HUES48 (cell line): ENCODE measurements at regions not wholly inside any gene's neighbourhood (a gene's known extent, or its start where the extent isn't known, plus 50 kb on each side); places are given as distances from the start of the nearest gene placed in this dataset.

Source experiments
- H3K27ac ChIP-seq: one replicate; pipeline ENCODE4 v1.7.0; 2013; ENCODE audit warnings: low read depth, low read length, inconsistent platforms
- H3K27me3 ChIP-seq: 2 replicates; pipeline ENCODE4 v1.6.1; 2013; ENCODE audit warnings: mild to moderate bottlenecking, low read length; ENCODE audit not compliant: control insufficient read depth, insufficient read depth
- H3K36me3 ChIP-seq: 2 replicates; pipeline ENCODE4 v1.6.1; 2013; ENCODE audit warnings: low read length; ENCODE audit not compliant: control insufficient read depth, insufficient read depth
- H3K4me1 ChIP-seq: 2 replicates; pipeline ENCODE4 v1.6.1; 2013; ENCODE audit warnings: mild to moderate bottlenecking, low read length; ENCODE audit not compliant: control insufficient read depth, insufficient read depth
- H3K4me3 ChIP-seq: 2 replicates; pipeline ENCODE4 v1.5.1; 2013; ENCODE audit warnings: mild to moderate bottlenecking, low read depth, low read length
- H3K9ac ChIP-seq: 2 replicates; pipeline ENCODE4 v1.6.1; 2013; ENCODE audit warnings: mild to moderate bottlenecking, low read depth, low read length, moderate library complexity
- H3K9me3 ChIP-seq: 2 replicates; pipeline ENCODE4 v1.6.1; 2013; ENCODE audit warnings: low read length; ENCODE audit not compliant: control insufficient read depth, insufficient read depth

- no peak overlapping the region for H3K4me3 ChIP-seq
- no peak overlapping the region for H3K27ac ChIP-seq
- H3K36me3 ChIP-seq, result no peaks in the 10 kb centered on the region
- no peak overlapping the region for H3K9ac ChIP-seq
- H3K9me3 ChIP-seq, result no peaks in the 10 kb centered on the region
- H3K4me1 ChIP-seq, result no peaks in the 10 kb centered on the region
- H3K27me3 ChIP-seq, result no peaks in the 10 kb centered on the region
These were observed 371.0 kb upstream of the CHD6 start for GRCh38 chr20:41989039-41989679.

GRCh38 chr20:41984031-41984430, 365.9 kb upstream of the CHD6 start:
- no peaks in the 10 kb centered on the region for H3K4me1 ChIP-seq

GRCh38 chr20:41983159-41983558, 365.0 kb upstream of the CHD6 start:
- no peaks in the 10 kb centered on the region for H3K9me3 ChIP-seq
- H3K27ac ChIP-seq, result no peak overlapping the region
- H3K4me1 ChIP-seq, result no peaks in the 10 kb centered on the region
- H3K27me3 ChIP-seq, result no peaks in the 10 kb centered on the region
- H3K9ac ChIP-seq, result no peak overlapping the region
- H3K36me3 ChIP-seq, result no peaks in the 10 kb centered on the region
- H3K4me3 ChIP-seq, result no peak overlapping the region

More at GRCh38 chr20:41984031-41984430, 365.9 kb upstream of the CHD6 start:
- no peak overlapping the region for H3K4me3 ChIP-seq
- H3K36me3 ChIP-seq, result no peaks in the 10 kb centered on the region
- H3K9me3 ChIP-seq, result no peaks in the 10 kb centered on the region
- H3K9ac ChIP-seq, result no peak overlapping the region
- H3K27me3 ChIP-seq, result no peaks in the 10 kb centered on the region
- H3K27ac ChIP-seq, result no peak overlapping the region

GRCh38 chr20:41981746-41982145, 363.6 kb upstream of the CHD6 start:
- no peaks in the 10 kb centered on the region for H3K36me3 ChIP-seq
- no peaks in the 10 kb centered on the region for H3K9me3 ChIP-seq
- no peaks in the 10 kb centered on the region for H3K4me1 ChIP-seq
- H3K27ac ChIP-seq, result no peak overlapping the region
- H3K27me3 ChIP-seq, result no peaks in the 10 kb centered on the region
- no peak overlapping the region for H3K4me3 ChIP-seq
- no peak overlapping the region for H3K9ac ChIP-seq

GRCh38 chr20:41978875-41979274, 360.7 kb upstream of the CHD6 start:
- Histone ChIP-seq H3K9ac (no peak overlapping the region), H3K36me3 (no peaks in the 10 kb centered on the region), H3K4me1 (no peaks in the 10 kb centered on the region), H3K4me3 (no peak overlapping the region), H3K9me3 (no peaks in the 10 kb centered on the region), H3K27ac (no peak overlapping the region), H3K27me3 (no peaks in the 10 kb centered on the region)

- Histone ChIP-seq H3K9me3 (no peaks in the 10 kb centered on the region), H3K36me3 (no peaks in the 10 kb centered on the region), H3K9ac (no peak overlapping the region), H3K4me3 (no peak overlapping the region), H3K27me3 (no peaks in the 10 kb centered on the region), H3K4me1 (no peaks in the 10 kb centered on the region), H3K27ac (no peak overlapping the region)
These were observed 360.1 kb upstream of the CHD6 start for GRCh38 chr20:41978246-41978790.

GRCh38 chr20:41969656-41970055, 351.5 kb upstream of the CHD6 start:
- H3K36me3 ChIP-seq, result no peaks in the 10 kb centered on the region
- H3K4me3 ChIP-seq, result no peak overlapping the region
- no peak overlapping the region for H3K9ac ChIP-seq
- H3K27me3 ChIP-seq, result no peaks in the 10 kb centered on the region
- no peak overlapping the region for H3K27ac ChIP-seq
- no peaks in the 10 kb centered on the region for H3K9me3 ChIP-seq
- H3K4me1 ChIP-seq, result peaks cover 5% of the 10 kb centered on the region

- Histone ChIP-seq H3K9ac (no peak overlapping the region), H3K27me3 (no peaks in the 10 kb centered on the region), H3K36me3 (no peaks in the 10 kb centered on the region), H3K4me1 (no peaks in the 10 kb centered on the region), H3K4me3 (no peak overlapping the region), H3K27ac (no peak overlapping the region), H3K9me3 (no peaks in the 10 kb centered on the region)
These were observed 342.0 kb upstream of the CHD6 start for GRCh38 chr20:41960166-41960565.

GRCh38 chr20:41958391-41958790, 340.2 kb upstream of the CHD6 start:
- no peak overlapping the region for H3K4me3 ChIP-seq
- H3K27me3 ChIP-seq, result no peaks in the 10 kb centered on the region
- H3K9me3 ChIP-seq, result no peaks in the 10 kb centered on the region
- no peak overlapping the region for H3K9ac ChIP-seq
- H3K4me1 ChIP-seq, result no peaks in the 10 kb centered on the region
- H3K27ac ChIP-seq, result no peak overlapping the region
- H3K36me3 ChIP-seq, result no peaks in the 10 kb centered on the region

GRCh38 chr20:41956338-41957074, 338.3 kb upstream of the CHD6 start:
- Histone ChIP-seq H3K4me3 (no peak overlapping the region), H3K9ac (no peak overlapping the region), H3K9me3 (no peaks in the 10 kb centered on the region), H3K27ac (no peak overlapping the region), H3K27me3 (no peaks in the 10 kb centered on the region), H3K36me3 (no peaks in the 10 kb centered on the region), H3K4me1 (no peaks in the 10 kb centered on the region)

GRCh38 chr20:41952166-41952565, 334.0 kb upstream of the CHD6 start:
- Histone ChIP-seq H3K4me3 (no peak overlapping the region), H3K9me3 (no peaks in the 10 kb centered on the region), H3K27me3 (no peaks in the 10 kb centered on the region), H3K4me1 (no peaks in the 10 kb centered on the region), H3K36me3 (no peaks in the 10 kb centered on the region), H3K27ac (no peak overlapping the region), H3K9ac (no peak overlapping the region)
